ENCODE measurements at regions not wholly inside any gene's neighbourhood (a gene's known extent, or its start where the extent isn't known, plus 50 kb on each side); places are given as distances from the start of the nearest gene placed in this dataset.

- TF ChIP-seq CTCF (IDR thresholded peaks at IDR 0.05) (no peak), TCF7L2 (IDR thresholded peaks at IDR 0.05; ENCODE audit: low read depth, low read length) (no peak), POLR2AphosphoS5 (IDR thresholded peaks at IDR 0.05; ENCODE audit: low read depth, low read length) (no peak), REST (IDR thresholded peaks at IDR 0.05; ENCODE audit: insufficient read depth in 1 of 2, low read depth in 2 of 2, low read length in 1 of 2) (no peak)
Observed at GRCh38 chr4:62484357-62484756, 1284.2 kb downstream of the ADGRL3 start.

Data from Panc1 (cell line).